H9 (cell line): ENCODE measurements at regions not wholly inside any gene's neighbourhood (a gene's known extent, or its start where the extent isn't known, plus 50 kb on each side); places are given as distances from the start of the nearest gene placed in this dataset.

Source experiments
- DNase-seq: peaks from one replicate; pipeline ENCODE4 v3.0.0-alpha.2; 2017
- H2AFZ ChIP-seq: one replicate; pipeline ENCODE4 v1.6.1; 2013; ENCODE audit warnings: mild to moderate bottlenecking, low read length, control low read depth, moderate library complexity
- H2AK5ac ChIP-seq: 2 replicates; pipeline ENCODE4 v1.6.1; 2013; ENCODE audit warnings: low read length, control low read depth, mixed read lengths; ENCODE audit not compliant: insufficient read length
- H2BK120ac ChIP-seq: one replicate; pipeline ENCODE4 v1.6.1; 2013; ENCODE audit warnings: low read depth, mild to moderate bottlenecking, low read length, control low read depth, inconsistent platforms; ENCODE audit not compliant: poor library complexity, severe bottlenecking
- H2BK12ac ChIP-seq: 2 replicates; pipeline ENCODE4 v1.6.1; 2013; ENCODE audit warnings: low read length, control low read depth, mixed read lengths, low read depth; ENCODE audit not compliant: insufficient read length
- H2BK15ac ChIP-seq: 2 replicates; pipeline ENCODE4 v1.6.1; 2013; ENCODE audit warnings: low read depth, low read length, control low read depth
- H2BK20ac ChIP-seq: one replicate; pipeline ENCODE4 v1.6.1; 2013; ENCODE audit warnings: low read depth, mild to moderate bottlenecking, low read length, control low read depth, inconsistent platforms; ENCODE audit not compliant: poor library complexity, severe bottlenecking
- H2BK5ac ChIP-seq: 2 replicates; pipeline ENCODE4 v1.6.1; 2013; ENCODE audit warnings: low read length, control low read depth, mixed read lengths; ENCODE audit not compliant: insufficient read length
- H3K14ac ChIP-seq: 2 replicates; pipeline ENCODE4 v1.6.1; 2013; ENCODE audit warnings: low read length, control low read depth; ENCODE audit not compliant: insufficient read depth
- H3K18ac ChIP-seq: 2 replicates; pipeline ENCODE4 v1.6.1; 2013; ENCODE audit warnings: low read depth, mild to moderate bottlenecking, mixed read lengths, low read length, control low read depth; ENCODE audit not compliant: insufficient read length
- H3K23ac ChIP-seq: 2 replicates; pipeline ENCODE4 v1.6.1; 2013; ENCODE audit warnings: low read length, control low read depth, mixed read lengths, low read depth; ENCODE audit not compliant: insufficient read length
- H3K23me2 ChIP-seq: 2 replicates; pipeline ENCODE4 v1.6.1; 2013; ENCODE audit warnings: low read depth, mild to moderate bottlenecking, mixed read lengths, low read length, control low read depth; ENCODE audit not compliant: insufficient read length, poor library complexity, severe bottlenecking
- H3K27ac ChIP-seq: 2 replicates; pipeline ENCODE4 v1.5.1; 2013; ENCODE audit warnings: low read length, control low read depth, mixed read lengths, low read depth; ENCODE audit not compliant: insufficient read length
- H3K27me3 ChIP-seq: 2 replicates; pipeline ENCODE4 v1.6.1; 2013; ENCODE audit warnings: low read length, control low read depth, inconsistent platforms; ENCODE audit not compliant: insufficient read depth
- H3K4ac ChIP-seq: 2 replicates; pipeline ENCODE4 v1.6.1; 2013; ENCODE audit warnings: low read depth, mild to moderate bottlenecking, control low read depth, inconsistent platforms, low read length, moderate library complexity
- H3K4me1 ChIP-seq: 2 replicates; pipeline ENCODE4 v1.6.1; 2013; ENCODE audit warnings: low read length, control low read depth, inconsistent platforms; ENCODE audit not compliant: insufficient read depth
- H3K4me2 ChIP-seq: 2 replicates; pipeline ENCODE4 v1.6.1; 2013; ENCODE audit warnings: low read length, control low read depth, mixed read lengths; ENCODE audit not compliant: insufficient read length, insufficient read depth
- H3K56ac ChIP-seq: 2 replicates; pipeline ENCODE4 v1.6.1; 2013; ENCODE audit warnings: low read depth, mild to moderate bottlenecking, mixed read lengths, low read length, control low read depth; ENCODE audit not compliant: insufficient read length
- H3K79me1 ChIP-seq: 2 replicates; pipeline ENCODE4 v1.6.1; 2013; ENCODE audit warnings: low read depth, mild to moderate bottlenecking, moderate library complexity, low read length, control low read depth, inconsistent platforms; ENCODE audit not compliant: insufficient read depth, poor library complexity, severe bottlenecking
- H3K79me2 ChIP-seq: 2 replicates; pipeline ENCODE4 v1.6.1; 2013; ENCODE audit warnings: low read length, control low read depth, inconsistent platforms; ENCODE audit not compliant: insufficient read depth
- H3K9ac ChIP-seq: 2 replicates; pipeline ENCODE4 v1.6.1; 2013; ENCODE audit warnings: low read length, control low read depth, mixed read lengths; ENCODE audit not compliant: insufficient read length; ENCODE audit errors: extremely low read depth
- H3K9me3 ChIP-seq: one replicate; pipeline ENCODE4 v1.6.1; 2013; ENCODE audit warnings: low read depth, low read length, inconsistent platforms; ENCODE audit not compliant: control insufficient read depth
- H3T11ph ChIP-seq: one replicate; pipeline ENCODE4 v1.6.1; 2013; ENCODE audit warnings: mild to moderate bottlenecking, low read length, control low read depth, inconsistent platforms
- H4K20me1 ChIP-seq: one replicate; pipeline ENCODE4 v1.6.1; 2013; ENCODE audit not compliant: control insufficient read depth, insufficient read length, insufficient read depth
- H4K5ac ChIP-seq: 2 replicates; pipeline ENCODE4 v1.6.1; 2013; ENCODE audit warnings: low read depth, mild to moderate bottlenecking, mixed read lengths, low read length, control low read depth; ENCODE audit not compliant: insufficient read length
- H4K8ac ChIP-seq: replicated peaks from 2 replicates; pipeline ENCODE4 v1.6.1; 2013; ENCODE audit warnings: low read length, control low read depth, mixed read lengths, low read depth; ENCODE audit not compliant: insufficient read length
- H4K91ac ChIP-seq: 2 replicates; pipeline ENCODE4 v1.6.1; 2013; ENCODE audit warnings: low read depth, mild to moderate bottlenecking, moderate library complexity, mixed read lengths, low read length, control low read depth; ENCODE audit not compliant: insufficient read length
- H3K27ac Mint-ChIP-seq, 3 experiments: 2 replicates in 2 of 3; 3 replicates in 1 of 3; pipeline ENCODE4 v1.8.0; 2020 to 2021; ENCODE audit warnings: mixed read lengths in 3 of 3, mild to moderate bottlenecking in 1 of 3, moderate library complexity in 1 of 3
- H3K27me3 Mint-ChIP-seq: 2 replicates; pipeline ENCODE4 v1.8.0; 2021; ENCODE audit warnings: low read depth, mild to moderate bottlenecking, moderate library complexity, mixed read lengths
- H3K36me3 Mint-ChIP-seq, 3 experiments: 2 replicates in 2 of 3; 3 replicates in 1 of 3; pipeline ENCODE4 v1.8.0; 2020 to 2021; ENCODE audit warnings: low read depth in 3 of 3, mixed read lengths in 3 of 3; ENCODE audit not compliant: insufficient read depth in 1 of 3
- H3K4me1 Mint-ChIP-seq, 2 experiments: 2 replicates each; pipeline ENCODE4 v1.8.0; 2020; ENCODE audit warnings: mixed read lengths in 2 of 2
- H3K4me3 Mint-ChIP-seq, 2 experiments: 2 replicates in 1 of 2; 3 replicates in 1 of 2; pipeline ENCODE4 v1.8.0; 2020 to 2021; ENCODE audit warnings: mild to moderate bottlenecking in 2 of 2, mixed read lengths in 2 of 2, moderate library complexity in 1 of 2
- H3K9me3 Mint-ChIP-seq, 2 experiments: 2 replicates in 1 of 2; 3 replicates in 1 of 2; pipeline ENCODE4 v1.8.0; 2020; ENCODE audit warnings: mild to moderate bottlenecking in 2 of 2, mixed read lengths in 2 of 2, moderate library complexity in 1 of 2
- CTCF ChIP-seq: fragments of 200-600 bp; sonication (generic); conservative IDR thresholded peaks from 3 replicates; pipeline ENCODE4 v1.8.0; 2021; ENCODE audit warnings: antibody characterized with exemption, mild to moderate bottlenecking

DNA sequence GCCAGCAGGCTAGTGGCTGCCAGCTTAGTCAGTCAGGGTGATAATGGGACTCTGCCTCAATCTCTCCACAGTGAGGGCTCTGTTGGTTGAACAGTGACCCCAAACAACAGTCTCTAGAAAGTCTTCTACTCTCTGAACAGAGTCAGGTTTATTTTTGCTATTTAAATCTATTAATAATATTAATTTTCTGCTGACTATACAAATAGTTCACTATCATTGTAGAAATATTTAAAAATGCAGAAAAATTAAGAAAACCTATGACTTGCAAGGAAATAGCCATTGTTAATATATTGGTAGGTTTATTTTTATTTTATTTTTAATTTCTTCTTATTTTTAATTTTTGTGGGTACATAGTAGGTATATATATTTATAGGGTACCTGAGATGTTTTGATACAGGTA, 67.9 kb upstream of the AADAT start:
- H3K23ac ChIP-seq = no peak overlapping the region
- H3K79me2 ChIP-seq = no peaks in the 10 kb centered on the region
- no peak overlapping the region for H3K18ac ChIP-seq
- H2BK15ac ChIP-seq = no peak overlapping the region
- DNase-seq = no peak
- no peak overlapping the region for H2BK12ac ChIP-seq
- H4K8ac ChIP-seq = no peak overlapping the region
- H2AFZ ChIP-seq = no peak overlapping the region
- H3K27me3 ChIP-seq = no peaks in the 10 kb centered on the region
- Mint-ChIP-seq H3K4me1 (no peaks in the 10 kb centered on the region), H3K27me3 (no peaks in the 10 kb centered on the region), H3K9me3 (peaks cover 11 to 13% of the 10 kb centered on the region in 2 experiments), H3K36me3 (peaks cover 5 to 10% (median 7%) of the 10 kb centered on the region in 3 experiments; a peak in 4 of 7 replicates), H3K27ac (no peak overlapping the region), H3K4me3 (no peak overlapping the region)
- H3K4ac ChIP-seq = no peak overlapping the region
- H2BK5ac ChIP-seq = no peak overlapping the region
- no peak overlapping the region for H2AK5ac ChIP-seq
- H3K79me1 ChIP-seq = no peaks in the 10 kb centered on the region
- H3K4me2 ChIP-seq = no peak overlapping the region
- no peak overlapping the region for H2BK120ac ChIP-seq
- H3K9ac ChIP-seq = no peak overlapping the region
- no peak overlapping the region for H3K56ac ChIP-seq
- no peaks in the 10 kb centered on the region for H3K9me3 ChIP-seq
- no peak for TF ChIP-seq CTCF
- no peak overlapping the region for H3K14ac ChIP-seq
- H4K91ac ChIP-seq = no peak overlapping the region
- H3T11ph ChIP-seq = no peak overlapping the region
- H3K4me1 ChIP-seq = no peaks in the 10 kb centered on the region
- no peak overlapping the region for H4K5ac ChIP-seq
- H3K27ac ChIP-seq = no peak overlapping the region
- no peak overlapping the region for H2BK20ac ChIP-seq
- no peaks in the 10 kb centered on the region for H4K20me1 ChIP-seq
- no peaks in the 10 kb centered on the region for H3K23me2 ChIP-seq
